Activated CD8-positive, alpha-beta memory T cell treated with anti-CD3 and anti-CD28 coated beads for 48 hours (primary cell): ENCODE measurements at regions not wholly inside any gene's neighbourhood (a gene's known extent, or its start where the extent isn't known, plus 50 kb on each side); places are given as distances from the start of the nearest gene placed in this dataset.

Experiments used
- DNase-seq, 3 experiments: peaks; one replicate each; pipeline ENCODE4 v3.0.0-alpha.2; 2020; ENCODE audit warnings: low read depth in 2 of 3, low spot score in 2 of 3

GRCh38 chr20:63128367-63128766 is 87.6 kb downstream of the YTHDF1 start:
- DNase-seq: no peak

DNA sequence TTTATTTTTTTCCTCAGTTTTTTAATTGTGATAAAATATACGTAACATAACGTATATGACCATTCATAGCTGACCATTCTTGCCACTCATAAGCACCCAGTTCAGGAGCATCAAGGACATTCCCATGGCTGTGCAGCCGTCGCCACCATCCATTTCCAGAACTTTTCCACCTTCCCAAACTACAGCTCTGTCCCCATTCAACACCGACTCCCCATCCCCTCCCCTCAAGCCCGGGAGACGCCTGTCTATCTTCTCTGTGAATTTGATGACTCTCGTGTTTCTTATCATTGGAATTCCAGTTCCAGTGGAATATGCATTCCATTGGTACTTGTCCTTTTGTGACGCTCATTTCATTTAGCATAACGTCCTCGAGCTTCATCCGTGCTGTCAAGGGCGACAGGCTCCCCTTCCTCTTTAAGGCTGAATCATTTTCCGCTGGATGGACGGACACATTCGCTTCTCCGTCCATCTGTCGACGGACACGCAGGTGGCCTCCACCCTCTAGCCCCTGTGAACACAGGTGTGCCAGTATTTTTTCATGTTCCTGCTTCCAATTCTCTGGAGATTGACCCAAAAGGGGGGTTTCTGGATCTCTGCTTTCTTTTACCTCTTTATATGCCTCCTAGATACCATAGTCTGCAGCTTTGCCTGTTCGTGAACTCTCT is 88.1 kb downstream of the YTHDF1 start:
- no peak for DNase-seq

DNA sequence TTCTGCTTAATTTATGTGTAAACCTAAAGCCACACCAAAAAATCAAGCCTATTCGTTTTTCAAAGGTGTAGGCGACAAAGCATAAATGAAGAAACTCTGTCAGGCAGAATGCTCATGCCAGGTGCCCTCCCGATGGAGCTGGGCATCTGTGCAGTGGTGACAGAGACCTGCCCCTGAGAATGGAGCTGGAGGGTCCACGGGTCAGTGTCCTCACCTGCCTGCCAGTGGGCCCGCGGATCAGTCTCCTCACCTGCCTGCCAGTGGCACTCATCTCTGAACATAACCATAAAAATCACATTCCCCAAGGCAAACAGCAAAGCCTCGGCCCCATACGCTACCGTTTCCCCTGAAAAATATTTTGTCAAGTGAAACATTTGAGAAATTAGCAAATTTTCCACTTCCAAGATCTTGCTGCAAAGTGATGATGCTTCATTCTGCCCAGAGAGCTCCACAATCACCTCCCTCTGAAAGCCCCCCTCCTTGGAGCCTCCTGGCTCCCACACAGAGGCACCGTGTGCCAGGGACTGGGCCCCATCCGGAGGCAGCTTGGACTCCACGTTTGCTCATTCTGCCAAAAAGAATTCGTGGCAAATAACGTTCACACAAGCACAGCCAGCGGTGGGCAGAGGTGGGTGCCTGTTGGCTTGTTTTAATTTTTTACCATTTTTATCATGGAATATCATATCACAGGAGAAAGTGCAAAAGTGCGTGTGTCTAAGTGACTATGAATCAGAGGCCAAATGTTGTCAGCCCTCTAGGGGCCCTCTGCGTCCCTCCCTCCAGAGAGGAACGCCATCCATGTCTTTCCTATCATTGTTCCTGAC is 88.8 kb downstream of the YTHDF1 start:
- no peak for DNase-seq

DNA sequence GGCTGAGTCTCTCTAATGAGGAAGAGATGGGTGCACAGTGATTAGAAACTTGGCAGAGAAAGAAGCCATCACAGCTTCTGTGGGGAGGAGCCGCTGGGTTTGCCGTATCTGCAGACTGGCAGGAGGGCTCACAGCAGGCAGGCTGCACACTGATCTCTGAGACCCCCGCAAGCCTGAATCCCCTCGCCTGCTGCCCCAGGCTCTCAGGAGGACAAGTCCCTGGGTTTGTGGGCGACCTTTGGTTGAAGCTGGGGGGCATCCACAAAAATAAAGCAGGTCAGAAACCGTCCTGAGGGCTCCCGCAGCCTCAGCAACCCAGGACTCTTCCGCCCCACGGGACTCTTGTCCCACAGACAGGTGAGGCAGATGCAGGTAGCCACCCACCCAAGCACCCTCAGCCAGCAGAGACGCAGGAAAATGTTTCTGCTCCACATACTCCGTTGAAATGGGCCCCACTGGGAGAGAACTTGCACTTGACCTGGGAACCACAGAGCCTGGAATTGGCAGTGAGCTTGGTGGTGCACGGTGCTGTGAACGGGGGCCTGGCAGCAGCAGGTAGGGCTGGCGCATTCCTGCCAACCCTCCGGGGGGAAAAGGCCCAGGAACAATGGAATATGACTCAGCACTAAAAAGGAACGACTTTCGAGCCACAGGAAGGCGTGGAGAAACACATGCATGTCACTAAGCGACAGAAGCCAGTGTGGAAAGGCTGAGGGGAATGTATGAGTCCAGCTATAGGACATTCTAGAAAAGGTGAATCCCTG is 89.9 kb downstream of the YTHDF1 start:
- DNase-seq: no peak

DNA sequence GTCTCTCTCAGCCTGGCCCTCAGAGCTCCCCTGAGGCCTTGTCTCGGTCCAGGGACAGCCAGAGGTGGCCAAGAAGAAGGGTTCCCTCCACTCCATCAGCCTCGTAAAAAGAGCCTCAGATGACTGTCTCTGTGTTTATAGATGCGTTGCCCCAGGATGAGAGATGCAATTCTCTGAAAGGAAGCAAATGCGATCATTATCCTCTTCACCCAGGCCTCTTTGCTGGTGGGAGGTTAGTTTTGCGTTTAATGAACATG is 90.4 kb downstream of the YTHDF1 start:
- no peak for DNase-seq

DNA sequence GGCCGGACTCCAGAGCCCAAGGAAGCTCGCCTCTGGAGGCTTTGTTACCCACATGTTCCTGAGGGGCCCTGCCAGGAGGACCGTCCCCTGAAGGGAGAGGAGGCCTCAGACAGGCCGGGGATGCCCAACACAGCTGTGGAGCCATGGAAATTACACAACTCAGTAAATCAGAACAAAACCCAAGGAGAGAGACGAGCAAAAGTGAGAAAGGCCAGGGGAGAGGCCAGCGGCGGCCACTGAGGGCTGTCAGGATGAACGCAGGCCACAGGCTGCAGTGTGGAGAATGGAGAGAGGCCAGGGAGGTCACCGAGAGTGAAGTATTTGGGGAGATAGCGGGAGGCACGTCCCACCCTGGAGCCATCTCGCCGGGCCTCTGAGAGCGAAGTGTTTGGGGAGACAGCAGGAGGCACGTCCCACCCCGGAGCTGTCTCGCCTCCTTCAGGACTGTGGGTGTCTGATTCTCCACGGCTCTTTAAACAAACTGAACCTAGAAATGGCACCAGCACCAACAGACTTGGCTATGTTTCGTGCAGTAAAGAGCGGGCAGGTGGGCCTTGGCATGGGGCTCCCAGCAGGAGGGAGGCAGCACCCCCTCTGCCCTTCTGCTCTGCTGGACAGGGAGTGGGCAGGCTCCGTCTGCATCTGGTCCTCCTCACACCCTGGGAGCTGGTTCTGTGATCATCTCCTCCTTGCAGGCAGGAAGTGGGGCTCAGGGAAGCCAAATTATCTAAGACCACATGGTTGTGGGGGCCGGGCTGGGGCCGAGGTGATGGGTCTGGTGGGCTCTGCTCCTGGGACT is 91.0 kb downstream of the YTHDF1 start:
- no peak for DNase-seq

- DNase-seq: no peak
Measured at GRCh38 chr20:63124092-63124781, 91.7 kb downstream of the YTHDF1 start.

DNA sequence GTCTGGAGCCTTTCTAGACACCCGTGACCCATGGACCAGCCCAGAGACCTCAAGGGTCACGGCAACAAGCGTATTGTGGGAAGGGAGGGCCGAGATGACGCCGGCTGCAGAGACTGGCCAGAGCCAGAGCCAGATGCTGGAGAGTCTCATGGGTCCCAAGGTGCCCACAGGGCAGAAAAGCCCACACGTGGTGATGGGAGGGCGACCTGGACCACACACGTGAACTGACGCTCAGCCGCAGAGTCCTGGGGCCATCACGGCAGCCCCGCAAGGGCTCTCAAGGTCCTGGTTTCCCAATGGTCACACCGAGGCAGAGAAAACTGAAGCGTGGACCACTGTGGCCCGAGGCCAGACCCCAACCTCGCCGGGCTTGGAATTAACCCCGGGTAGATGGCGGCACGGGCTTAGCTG is 92.6 kb downstream of the YTHDF1 start:
- no peak for DNase-seq

DNA sequence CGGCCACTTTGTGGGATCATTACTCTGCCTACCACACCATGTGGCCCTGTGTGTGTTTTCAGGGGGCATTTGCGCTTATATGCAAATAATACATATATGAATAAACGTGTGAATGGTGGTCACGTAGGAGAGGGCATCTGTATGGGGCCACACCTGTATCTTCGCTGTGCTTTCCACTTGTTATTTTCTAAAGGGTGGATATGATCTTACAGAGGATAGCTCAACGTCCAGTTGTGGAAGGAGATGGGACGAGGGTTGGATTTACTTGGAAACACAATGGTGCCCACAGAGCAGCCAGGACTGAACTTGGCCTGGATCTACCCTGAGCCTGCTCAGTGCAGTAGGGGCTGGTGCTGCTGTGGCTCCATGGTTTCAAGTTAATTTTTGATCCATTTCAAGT is 93.3 kb downstream of the YTHDF1 start:
- DNase-seq: no peak

DNA sequence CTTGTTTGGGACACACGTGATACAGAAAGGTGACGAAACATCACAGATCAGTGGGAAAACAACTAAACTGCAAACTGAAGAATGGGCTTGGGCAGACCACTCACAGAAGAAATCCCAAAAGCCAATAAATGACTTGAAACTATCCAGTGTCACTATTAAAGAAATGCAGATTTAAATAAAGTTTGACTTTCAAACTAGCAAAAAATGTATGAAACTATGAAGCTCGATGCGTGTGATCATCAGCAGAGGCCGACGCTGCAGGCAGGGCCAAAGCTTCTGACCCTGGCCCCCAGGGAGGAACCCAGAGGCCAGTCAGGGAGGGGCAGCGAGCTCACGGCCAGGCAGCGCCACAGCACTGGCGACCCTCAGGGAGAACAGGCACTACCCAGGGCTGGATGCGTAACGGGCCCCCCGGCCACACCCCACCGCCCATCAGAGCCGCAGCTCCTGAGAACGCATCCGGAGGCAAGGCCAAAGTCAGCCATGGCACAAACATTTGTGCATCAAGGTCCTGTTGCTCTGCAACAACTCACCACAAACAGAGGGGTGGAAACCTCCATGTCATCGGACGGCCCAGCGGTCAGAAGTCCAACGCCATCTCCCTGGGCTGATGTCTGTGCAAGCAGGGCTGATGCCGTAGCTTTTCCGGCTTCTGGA is 94.1 kb downstream of the YTHDF1 start:
- DNase-seq: no peak

DNA sequence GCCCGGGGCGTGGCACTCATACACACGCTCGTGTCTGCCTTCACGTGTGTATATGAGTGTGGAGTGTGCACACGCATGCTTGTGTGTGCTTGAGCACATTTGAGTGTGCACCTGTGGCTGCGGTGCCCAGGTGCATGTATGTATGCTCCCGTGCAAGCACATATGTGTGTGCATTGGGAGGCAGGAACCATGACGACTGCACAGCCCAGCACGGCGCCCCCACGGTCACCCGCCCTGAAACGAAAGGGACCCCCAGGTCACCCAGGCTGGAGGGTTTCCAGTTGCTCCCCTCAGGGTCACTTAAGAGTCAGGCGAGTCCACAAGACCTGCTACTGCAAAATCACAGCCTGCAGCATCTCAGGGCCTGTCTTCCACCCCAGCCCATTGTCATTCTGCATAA is 94.7 kb downstream of the YTHDF1 start:
- no peak for DNase-seq

DNA sequence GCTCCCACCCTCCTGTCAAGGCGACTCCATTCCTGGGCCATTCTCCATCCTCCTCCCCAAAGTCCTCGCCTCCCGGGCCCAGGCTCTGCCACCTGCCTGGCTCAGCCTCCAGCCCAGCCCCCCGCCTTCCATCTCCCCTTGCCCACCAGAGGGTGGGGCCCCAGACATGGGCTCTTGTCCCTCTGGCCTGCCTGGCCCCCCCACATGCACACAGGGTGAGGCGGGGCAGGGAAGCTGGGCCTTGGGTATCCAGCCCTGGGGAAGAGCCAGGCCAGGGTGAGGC is 95.2 kb downstream of the YTHDF1 start:
- DNase-seq: no peak

DNA sequence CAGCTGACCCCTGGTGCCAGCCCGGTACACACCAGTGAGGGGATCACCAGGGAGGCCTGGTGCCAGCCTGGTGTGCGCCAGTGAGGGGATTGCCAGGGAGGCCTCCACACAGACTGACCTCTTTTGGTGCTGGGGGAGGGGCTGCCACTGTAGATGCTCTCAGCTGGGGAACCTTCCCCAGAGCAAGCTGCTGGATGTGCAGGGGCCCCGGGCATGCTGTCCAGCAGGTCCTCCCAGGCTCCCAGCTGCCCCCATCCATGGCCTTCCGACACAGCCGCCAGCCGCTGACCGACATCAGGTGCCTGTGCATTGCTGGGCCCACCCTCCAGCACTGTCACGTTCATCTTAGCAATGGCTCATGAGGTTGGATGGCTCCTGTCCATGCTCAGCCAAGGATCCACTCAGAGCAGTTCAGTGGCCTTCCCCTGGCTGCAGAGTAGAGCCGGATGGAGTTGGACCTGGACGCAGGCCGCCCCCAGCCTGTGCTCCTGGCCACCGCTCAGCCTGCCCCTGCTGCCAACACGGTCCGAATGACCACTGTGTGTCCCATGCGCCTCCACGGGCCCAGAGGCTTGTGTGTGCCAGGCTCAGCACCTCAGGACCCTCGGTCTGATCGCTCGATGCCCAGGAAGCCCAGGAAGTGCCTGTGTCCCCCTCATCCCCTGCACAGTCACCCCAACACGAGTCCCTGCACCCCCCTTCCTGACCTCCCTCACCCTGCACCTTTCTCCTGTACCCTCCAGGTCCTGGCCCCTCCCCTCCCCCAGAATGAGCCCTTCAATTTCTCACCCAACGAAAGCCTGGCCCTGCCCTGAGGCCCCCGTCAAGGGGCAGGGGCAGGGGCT is 95.7 kb downstream of the YTHDF1 start:
- DNase-seq: no peak

DNA sequence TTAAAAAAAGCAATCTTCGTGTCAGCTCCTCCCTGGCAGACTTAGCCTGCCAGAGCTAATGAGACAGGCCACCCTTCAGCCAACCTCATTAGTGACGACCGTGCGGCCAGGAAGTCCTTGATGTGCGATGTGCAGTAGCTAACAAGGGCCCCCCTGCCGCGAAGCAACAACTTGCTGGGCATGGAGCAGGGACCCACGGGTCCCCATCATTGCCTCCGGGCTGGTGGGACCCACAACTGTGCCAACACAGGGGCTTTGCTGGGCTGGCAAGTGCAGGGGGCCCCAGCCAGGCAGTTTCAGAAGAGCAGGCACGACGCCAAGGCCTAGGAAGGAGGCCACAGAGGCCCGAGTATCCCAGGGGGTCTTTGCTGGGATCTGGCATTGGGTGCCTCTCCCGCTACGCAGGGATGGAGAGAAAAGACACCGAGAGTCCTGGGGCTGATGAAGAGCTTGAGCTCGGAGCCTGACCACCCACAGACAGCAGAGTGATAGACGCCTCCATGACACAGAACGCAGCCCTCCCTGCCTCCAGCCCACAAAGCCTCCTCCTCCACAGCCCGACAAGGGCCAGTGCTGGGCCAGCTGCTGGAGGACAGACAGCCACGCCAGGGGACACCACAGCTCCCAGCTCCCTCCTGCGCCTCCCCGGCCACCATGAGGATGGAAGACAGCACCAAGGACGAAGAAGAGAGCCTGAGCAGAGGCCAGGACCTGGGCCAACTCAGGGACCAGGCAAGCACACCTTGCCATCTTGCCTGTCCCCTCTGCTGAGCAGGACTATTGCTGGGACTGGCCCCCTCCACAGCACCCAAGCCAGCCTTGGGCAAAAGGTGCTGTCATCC is 96.6 kb downstream of the YTHDF1 start:
- DNase-seq: no peak

- no peak for DNase-seq
Measured at GRCh38 chr20:63118303-63119120, 97.4 kb downstream of the YTHDF1 start.

DNA sequence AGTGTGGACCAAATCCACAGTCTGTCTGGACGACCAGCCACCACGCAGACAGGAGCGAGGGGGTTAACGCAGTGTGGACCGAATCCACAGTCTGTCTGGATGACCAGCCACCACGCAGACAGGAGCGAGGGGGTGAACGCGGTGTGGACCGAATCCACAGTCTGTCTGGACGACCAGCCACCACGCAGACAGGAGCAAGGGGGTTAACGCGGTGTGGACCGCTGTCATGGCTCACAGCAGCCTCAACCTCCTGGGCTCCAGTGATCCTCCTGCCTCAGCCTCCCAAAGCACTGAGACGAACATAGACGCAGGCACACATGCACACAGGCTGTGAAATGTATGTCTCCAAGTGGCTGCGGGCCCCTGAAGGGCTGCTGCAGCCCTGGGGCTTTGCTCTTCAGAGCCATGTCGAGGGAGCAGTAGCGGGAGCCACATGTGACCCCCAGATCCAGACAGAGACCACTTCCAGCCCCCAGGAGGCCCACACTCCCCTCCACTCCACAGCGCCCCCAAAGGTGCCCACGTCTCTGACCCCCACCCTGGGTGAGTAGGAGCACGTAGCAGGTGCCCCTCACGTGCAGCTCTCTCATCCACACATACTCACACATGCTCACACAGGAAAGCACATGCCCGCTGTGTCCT is 98.1 kb downstream of the YTHDF1 start:
- DNase-seq: no peak

DNA sequence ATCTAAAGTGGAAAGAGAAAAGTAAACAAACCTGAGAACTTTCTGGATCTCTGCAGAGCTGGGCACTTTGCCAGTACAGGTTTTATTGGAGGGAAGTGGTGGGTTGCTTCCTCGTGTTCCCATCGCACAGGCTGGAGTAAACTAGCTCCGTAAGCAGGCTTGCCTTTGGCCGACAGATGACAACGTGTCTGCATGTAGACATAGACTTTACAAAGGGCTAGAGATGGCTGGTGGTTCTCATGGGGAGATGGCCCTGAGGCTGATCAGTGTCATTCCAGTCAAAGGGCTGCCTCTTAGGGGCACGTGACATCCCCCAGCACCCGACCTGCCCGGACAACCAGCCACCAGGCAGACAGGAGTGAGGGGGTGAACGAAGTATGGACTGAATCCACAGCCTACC is 98.8 kb downstream of the YTHDF1 start:
- DNase-seq: no peak
